Hepatocyte (in vitro differentiated cells): ENCODE measurements at regions not wholly inside any gene's neighbourhood (a gene's known extent, or its start where the extent isn't known, plus 50 kb on each side); places are given as distances from the start of the nearest gene placed in this dataset.

ENCODE experiments used
- DNase-seq: peaks from one replicate; pipeline ENCODE4 v3.0.0-alpha.2; 2016; ENCODE audit warnings: low spot score
- H2AFZ ChIP-seq: fragments of 200-600 bp; sonication (generic); 2 replicates; pipeline ENCODE4 v1.6.0; 2016; ENCODE audit warnings: antibody characterized with exemption, mild to moderate bottlenecking
- H3K27ac ChIP-seq: fragments of 200-600 bp; sonication (generic); 2 replicates; pipeline ENCODE4 v1.5.1; 2016; ENCODE audit warnings: mild to moderate bottlenecking
- H3K27me3 ChIP-seq: fragments of 200-600 bp; sonication (generic); 2 replicates; pipeline ENCODE4 v1.6.1; 2016
- H3K36me3 ChIP-seq: fragments of 200-600 bp; sonication (generic); replicated peaks from 2 replicates; pipeline ENCODE4 v1.5.1; 2016; ENCODE audit warnings: low read depth; ENCODE audit not compliant: insufficient read depth
- H3K4me1 ChIP-seq: fragments of 200-600 bp; sonication (generic); 2 replicates; pipeline ENCODE4 v1.5.1; 2016; ENCODE audit warnings: mild to moderate bottlenecking, moderate library complexity; ENCODE audit not compliant: insufficient read depth
- H3K4me2 ChIP-seq: fragments of 200-600 bp; sonication (generic); 2 replicates; pipeline ENCODE4 v1.6.0; 2016
- H3K4me3 ChIP-seq: fragments of 200-600 bp; sonication (generic); 2 replicates; pipeline ENCODE4 v1.5.1; 2016; ENCODE audit warnings: mild to moderate bottlenecking
- H3K79me2 ChIP-seq: fragments of 200-600 bp; sonication (generic); 2 replicates; pipeline ENCODE4 v1.6.0; 2017; ENCODE audit warnings: mild to moderate bottlenecking
- H3K9me2 ChIP-seq: fragments of 200-600 bp; sonication (generic); replicated peaks from 2 replicates; pipeline ENCODE4 v1.6.0; 2017; ENCODE audit warnings: mild to moderate bottlenecking; ENCODE audit not compliant: insufficient read depth
- H3K9me3 ChIP-seq: fragments of 200-600 bp; sonication (generic); 2 replicates; pipeline ENCODE4 v1.5.1; 2016; ENCODE audit warnings: low read depth, mild to moderate bottlenecking
- H4K20me1 ChIP-seq: fragments of 200-600 bp; sonication (generic); 2 replicates; pipeline ENCODE4 v1.6.0; 2016; ENCODE audit warnings: mild to moderate bottlenecking; ENCODE audit not compliant: insufficient read depth, poor library complexity, severe bottlenecking
- EZH2 ChIP-seq: fragments of 200-600 bp; sonication (generic); IDR thresholded peaks from 2 replicates; pipeline ENCODE4 v1.6.1; 2016; ENCODE audit warnings: antibody characterized with exemption, mild to moderate bottlenecking, borderline replicate concordance
- EZH2phosphoT487 ChIP-seq: fragments of 200-600 bp; sonication (generic); IDR thresholded peaks from one replicate; pipeline ENCODE4 v1.6.1; 2018; ENCODE audit warnings: antibody characterized with exemption, mild to moderate bottlenecking, low read depth, moderate library complexity; ENCODE audit not compliant: unreplicated experiment, severe bottlenecking
- WGBS: methylation state at CpG from one replicate; pipeline ENCODE4 v1.1.6; 2016; ENCODE audit warnings: low lambda C conversion rate; ENCODE audit errors: missing lambda C conversion rate; 5-methylcytosine and 5-hydroxymethylcytosine counted together
- TF ChIP-seq, protein P1 (sequence below): fragments of 200-600 bp; sonication (generic); IDR thresholded peaks from 2 replicates; pipeline ENCODE4 v1.5.1; 2016; ENCODE audit warnings: antibody characterized with exemption, mild to moderate bottlenecking; ENCODE audit not compliant: poor library complexity

- H2AFZ ChIP-seq = no peak overlapping the region
- no peaks in the 10 kb centered on the region for H3K79me2 ChIP-seq
- H3K27ac ChIP-seq = no peak overlapping the region
- no peaks in the 10 kb centered on the region for H3K36me3 ChIP-seq
- H4K20me1 ChIP-seq = no peaks in the 10 kb centered on the region
- H3K27me3 ChIP-seq = peaks cover 7% of the 10 kb centered on the region
- H3K4me1 ChIP-seq = no peaks in the 10 kb centered on the region
- H3K9me3 ChIP-seq = no peaks in the 10 kb centered on the region
- TF ChIP-seq EZH2 = no peak
- no peak for TF ChIP-seq EZH2phosphoT487
- TF ChIP-seq, protein P1, sequence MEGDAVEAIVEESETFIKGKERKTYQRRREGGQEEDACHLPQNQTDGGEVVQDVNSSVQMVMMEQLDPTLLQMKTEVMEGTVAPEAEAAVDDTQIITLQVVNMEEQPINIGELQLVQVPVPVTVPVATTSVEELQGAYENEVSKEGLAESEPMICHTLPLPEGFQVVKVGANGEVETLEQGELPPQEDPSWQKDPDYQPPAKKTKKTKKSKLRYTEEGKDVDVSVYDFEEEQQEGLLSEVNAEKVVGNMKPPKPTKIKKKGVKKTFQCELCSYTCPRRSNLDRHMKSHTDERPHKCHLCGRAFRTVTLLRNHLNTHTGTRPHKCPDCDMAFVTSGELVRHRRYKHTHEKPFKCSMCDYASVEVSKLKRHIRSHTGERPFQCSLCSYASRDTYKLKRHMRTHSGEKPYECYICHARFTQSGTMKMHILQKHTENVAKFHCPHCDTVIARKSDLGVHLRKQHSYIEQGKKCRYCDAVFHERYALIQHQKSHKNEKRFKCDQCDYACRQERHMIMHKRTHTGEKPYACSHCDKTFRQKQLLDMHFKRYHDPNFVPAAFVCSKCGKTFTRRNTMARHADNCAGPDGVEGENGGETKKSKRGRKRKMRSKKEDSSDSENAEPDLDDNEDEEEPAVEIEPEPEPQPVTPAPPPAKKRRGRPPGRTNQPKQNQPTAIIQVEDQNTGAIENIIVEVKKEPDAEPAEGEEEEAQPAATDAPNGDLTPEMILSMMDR = no peak
- H3K4me3 ChIP-seq = no peak overlapping the region
- H3K4me2 ChIP-seq = no peak overlapping the region
- DNase-seq = no peak
- 92% methylated on average over 10 of the region's 10 CpGs for WGBS
- no peaks in the 10 kb centered on the region for H3K9me2 ChIP-seq
Measured at GRCh38 chr10:125494651-125495239, 188.2 kb downstream of the TEX36 start.

GRCh38 chr10:125491381-125491780 lies 191.6 kb downstream of the TEX36 start:
- 94% methylated on average over 2 of the region's 2 CpGs for WGBS
- H3K9me2 ChIP-seq = no peaks in the 10 kb centered on the region

DNA sequence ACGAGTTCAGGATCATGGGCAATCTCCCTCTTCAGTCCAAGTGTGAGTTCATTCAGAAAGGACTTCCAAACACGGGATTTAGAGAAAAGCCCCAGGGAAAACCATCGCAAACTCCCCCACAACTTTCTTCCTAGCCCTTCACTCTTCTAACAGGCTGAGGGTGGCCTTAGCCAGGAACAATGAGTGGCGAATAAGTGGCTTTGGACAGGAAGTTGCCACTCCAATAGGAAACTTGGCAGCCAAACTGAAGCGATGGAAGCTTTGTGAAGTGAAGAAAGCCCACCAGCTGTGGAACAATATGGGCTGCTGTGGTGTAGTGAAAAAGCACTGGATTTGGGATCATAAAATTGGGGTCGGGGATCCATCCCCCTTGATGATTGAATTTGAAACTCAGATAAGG lies 193.2 kb downstream of the TEX36 start:
- no peaks in the 10 kb centered on the region for H4K20me1 ChIP-seq
- H3K9me3 ChIP-seq = no peaks in the 10 kb centered on the region
- H3K27me3 ChIP-seq = peaks cover 4% of the 10 kb centered on the region
- WGBS = 86% methylated on average over 6 of the region's 6 CpGs
- no peaks in the 10 kb centered on the region for H3K36me3 ChIP-seq
- H3K9me2 ChIP-seq = no peaks in the 10 kb centered on the region
- no peaks in the 10 kb centered on the region for H3K4me1 ChIP-seq
- H3K4me2 ChIP-seq = no peak overlapping the region
- H3K79me2 ChIP-seq = no peaks in the 10 kb centered on the region
- H3K4me3 ChIP-seq = no peak overlapping the region
- TF ChIP-seq, protein P1 = no peak
- no peak for TF ChIP-seq EZH2phosphoT487
- TF ChIP-seq EZH2 = no peak
- no peak for DNase-seq
- no peak overlapping the region for H2AFZ ChIP-seq
- no peak overlapping the region for H3K27ac ChIP-seq

More at GRCh38 chr10:125491381-125491780, 191.6 kb downstream of the TEX36 start:
- Histone ChIP-seq H3K4me3 (no peak overlapping the region), H3K79me2 (no peaks in the 10 kb centered on the region), H3K27me3 (peaks cover 7% of the 10 kb centered on the region), H3K4me1 (no peaks in the 10 kb centered on the region), H3K9me3 (no peaks in the 10 kb centered on the region), H3K4me2 (no peak overlapping the region), H4K20me1 (no peaks in the 10 kb centered on the region), H3K36me3 (no peaks in the 10 kb centered on the region), H2AFZ (no peak overlapping the region), H3K27ac (no peak overlapping the region)
- no peak for DNase-seq
- TF ChIP-seq, protein P1 = no peak
- no peak for TF ChIP-seq EZH2phosphoT487

DNA sequence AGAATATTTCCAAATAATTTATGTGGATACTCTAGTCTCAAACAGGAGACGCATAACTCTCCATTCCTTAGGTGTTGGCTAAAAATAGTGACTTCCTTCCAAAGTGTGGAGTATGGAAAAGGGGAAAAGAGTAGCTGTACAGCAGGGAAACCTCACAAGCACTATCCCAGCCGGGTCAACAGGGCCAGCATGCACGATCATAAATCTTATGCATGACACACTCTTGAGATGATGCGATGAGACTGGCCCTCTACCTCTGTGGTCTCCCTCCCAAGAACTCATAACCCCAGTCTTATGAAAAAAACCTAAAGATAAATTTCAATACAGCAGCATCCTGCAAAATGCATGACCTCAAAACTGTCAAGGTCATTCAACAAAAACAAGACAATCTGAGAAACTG lies 197.3 kb downstream of the TEX36 start:
- TF ChIP-seq, protein P1 = no peak
- TF ChIP-seq EZH2phosphoT487 (no peak), EZH2 (no peak)
- no peaks in the 10 kb centered on the region for H3K79me2 ChIP-seq
- no peaks in the 10 kb centered on the region for H4K20me1 ChIP-seq
- H3K9me3 ChIP-seq = no peaks in the 10 kb centered on the region
- no peaks in the 10 kb centered on the region for H3K9me2 ChIP-seq
- no peak overlapping the region for H3K4me3 ChIP-seq
- no peak overlapping the region for H3K27ac ChIP-seq
- H3K27me3 ChIP-seq = peaks cover 4% of the 10 kb centered on the region
- DNase-seq = no peak
- H3K4me1 ChIP-seq = no peaks in the 10 kb centered on the region
- WGBS = 93% methylated on average over 4 of the region's 4 CpGs
- no peaks in the 10 kb centered on the region for H3K36me3 ChIP-seq
- no peak overlapping the region for H3K4me2 ChIP-seq
- no peak overlapping the region for H2AFZ ChIP-seq
